HCT116 (cell line): ENCODE measurements at regions not wholly inside any gene's neighbourhood (a gene's known extent, or its start where the extent isn't known, plus 50 kb on each side); places are given as distances from the start of the nearest gene placed in this dataset.

Experiments
- ATAC-seq: fragments of 200-7000 bp; cut with Tn5 transposase; 2 replicates; pipeline ENCODE4 v1.9.1; 2020; ENCODE audit warnings: mild to moderate bottlenecking, moderate library complexity
- BruUV-seq: library from RNA; stranded (reverse); fragments of 400-500 nt; replicated peaks from 2 replicates; lab custom pipeline; 2021; lab: Mats Ljungman, UMichigan
- CTCF ChIA-PET: fragments of 300-600 bp; sonication (Branson Sonifier 250); formaldehyde crosslinking; loops from one replicate; lab custom pipeline; 2021; ENCODE audit warnings: antibody characterized with exemption; lab: Charles Lee
- POLR2A ChIA-PET: fragments of 300-600, 350-600 bp; sonication (Branson Sonifier 250); formaldehyde crosslinking; loops from one replicate; lab custom pipeline; 2021; ENCODE audit warnings: antibody characterized with exemption; lab: Charles Lee
- RAD21 ChIA-PET, 2 experiments: fragments of 300-600 bp; sonication (Branson Sonifier 250); formaldehyde crosslinking; loops; one replicate each; lab custom pipeline; 2023; ENCODE audit warnings: low total read pairs in 2 of 2; ENCODE audit not compliant: uncharacterized antibody in 2 of 2, unreplicated experiment in 2 of 2, low non-redundant PET in 1 of 2; lab: Charles Lee
- DNase-seq: peaks from one replicate; pipeline ENCODE4 v3.0.0-alpha.2; 2010; ENCODE audit warnings: low read depth, low spot score
- H2AFZ ChIP-seq: fragments of 200-600 bp; shearing (Covaris generic), sonication (generic); 2 replicates; pipeline ENCODE4 v1.6.1; 2017; ENCODE audit warnings: low read depth, mixed run types, mixed read lengths, antibody characterized with exemption, low read length; ENCODE audit not compliant: poor library complexity, severe bottlenecking
- H3K27ac ChIP-seq: 2 replicates; pipeline ENCODE4 v1.5.1; 2012; ENCODE audit warnings: low read depth, low read length
- H3K27me3 ChIP-seq: fragments of 200-600 bp; sonication (generic); 2 replicates; pipeline ENCODE4 v1.6.1; 2016; ENCODE audit warnings: mixed run types, low read length, mixed read lengths; ENCODE audit not compliant: insufficient read depth
- H3K36me3 ChIP-seq, 2 experiments: fragments of 200-500 bp in 1 of 2; fragments of 200-600 bp in 1 of 2; sonication (Bioruptor generic) in 1 of 2; sonication (generic) in 1 of 2; 2 replicates each; pipeline versions ENCODE4 v1.5.1 to v1.6.1; 2014 to 2016; ENCODE audit warnings: low read length in 2 of 2, inconsistent platforms in 1 of 2, mixed read lengths in 1 of 2, mixed run types in 1 of 2; ENCODE audit not compliant: insufficient read depth in 2 of 2, control insufficient read depth in 1 of 2
- H3K4me1 ChIP-seq, 2 experiments: fragments of 200-600 bp in 1 of 2; sonication (generic) in 1 of 2; 2 replicates each; pipeline versions ENCODE4 v1.5.1 to v1.6.1; 2012 to 2017; ENCODE audit warnings: low read length in 2 of 2, inconsistent platforms in 1 of 2, mild to moderate bottlenecking in 1 of 2, mixed read lengths in 1 of 2, mixed run types in 1 of 2, moderate library complexity in 1 of 2; ENCODE audit not compliant: insufficient read depth in 2 of 2, control insufficient read depth in 1 of 2
- H3K4me2 ChIP-seq: fragments of 200-600 bp; sonication (generic); 2 replicates; pipeline ENCODE4 v1.6.1; 2017; ENCODE audit warnings: mixed run types, low read length, mixed read lengths
- H3K4me3 ChIP-seq, 2 experiments: fragments of 200-600 bp in 1 of 2; sonication (generic) in 1 of 2; replicated peaks in 1 of 2; 2 replicates each; pipeline ENCODE4 v1.5.1; 2011 to 2016; ENCODE audit warnings: low read length in 2 of 2, control low read depth in 1 of 2, low read depth in 1 of 2, mild to moderate bottlenecking in 1 of 2, mixed read lengths in 1 of 2, mixed run types in 1 of 2
- H3K79me2 ChIP-seq: fragments of 200-600 bp; sonication (generic); 2 replicates; pipeline ENCODE4 v1.6.1; 2017; ENCODE audit warnings: mild to moderate bottlenecking, mixed run types, low read length, moderate library complexity, mixed read lengths; ENCODE audit not compliant: insufficient read depth
- H3K9ac ChIP-seq: fragments of 200-600 bp; sonication (generic); 2 replicates; pipeline ENCODE4 v1.6.1; 2016; ENCODE audit warnings: low read length, mixed read lengths
- H3K9me2 ChIP-seq: fragments of 200-600 bp; sonication (generic), shearing (Covaris generic); 2 replicates; pipeline ENCODE4 v1.6.1; 2017; ENCODE audit warnings: mixed run types, mild to moderate bottlenecking, moderate library complexity; ENCODE audit not compliant: insufficient read depth
- H3K9me3 ChIP-seq, 2 experiments: fragments of 200-500 bp in 1 of 2; fragments of 200-600 bp in 1 of 2; sonication (Bioruptor generic) in 1 of 2; sonication (generic) in 1 of 2; 2 replicates each; pipeline ENCODE4 v1.6.1; 2014 to 2017; ENCODE audit warnings: low read length in 2 of 2, mixed read lengths in 2 of 2, inconsistent platforms in 1 of 2, low read depth in 1 of 2, mild to moderate bottlenecking in 1 of 2, mixed run types in 1 of 2, moderate library complexity in 1 of 2; ENCODE audit not compliant: control insufficient read depth in 1 of 2, insufficient read depth in 1 of 2
- H4K20me1 ChIP-seq: fragments of 200-600 bp; sonication (generic), shearing (Covaris generic); 2 replicates; pipeline ENCODE4 v1.6.1; 2017; ENCODE audit warnings: mixed run types, mild to moderate bottlenecking, moderate library complexity; ENCODE audit not compliant: insufficient read depth
- CEBPB ChIP-seq: IDR thresholded peaks from 2 replicates; pipeline ENCODE4 v1.6.1; 2012; ENCODE audit warnings: low read depth
- CTCF ChIP-seq, 3 experiments: fragments of 200-600 bp in 1 of 3; sonication (generic) in 1 of 3; IDR thresholded peaks in 2 of 3; conservative IDR thresholded peaks in 1 of 3; 2 replicates each; pipeline ENCODE4 v1.5.1; 2012 to 2017; ENCODE audit warnings: low read depth in 2 of 3, low read length in 2 of 3, antibody characterized with exemption in 1 of 3, borderline replicate concordance in 1 of 3, control low read depth in 1 of 3, mild to moderate bottlenecking in 1 of 3, mixed read lengths in 1 of 3, mixed run types in 1 of 3, moderate library complexity in 1 of 3; ENCODE audit not compliant: insufficient read depth in 1 of 3
- YY1 ChIP-seq: IDR thresholded peaks from 2 replicates; pipeline ENCODE4 v1.6.1; 2011; ENCODE audit warnings: low read length, low read depth, moderate library complexity, mild to moderate bottlenecking; ENCODE audit not compliant: insufficient replicate concordance; ENCODE audit errors: extremely low read depth
- intact Hi-C: fragments of 100-400 bp; cut with micrococcal nuclease; formaldehyde crosslinking; loops from 2 replicates; pipeline ENCODE4 v1.10.0; 2022

DNA sequence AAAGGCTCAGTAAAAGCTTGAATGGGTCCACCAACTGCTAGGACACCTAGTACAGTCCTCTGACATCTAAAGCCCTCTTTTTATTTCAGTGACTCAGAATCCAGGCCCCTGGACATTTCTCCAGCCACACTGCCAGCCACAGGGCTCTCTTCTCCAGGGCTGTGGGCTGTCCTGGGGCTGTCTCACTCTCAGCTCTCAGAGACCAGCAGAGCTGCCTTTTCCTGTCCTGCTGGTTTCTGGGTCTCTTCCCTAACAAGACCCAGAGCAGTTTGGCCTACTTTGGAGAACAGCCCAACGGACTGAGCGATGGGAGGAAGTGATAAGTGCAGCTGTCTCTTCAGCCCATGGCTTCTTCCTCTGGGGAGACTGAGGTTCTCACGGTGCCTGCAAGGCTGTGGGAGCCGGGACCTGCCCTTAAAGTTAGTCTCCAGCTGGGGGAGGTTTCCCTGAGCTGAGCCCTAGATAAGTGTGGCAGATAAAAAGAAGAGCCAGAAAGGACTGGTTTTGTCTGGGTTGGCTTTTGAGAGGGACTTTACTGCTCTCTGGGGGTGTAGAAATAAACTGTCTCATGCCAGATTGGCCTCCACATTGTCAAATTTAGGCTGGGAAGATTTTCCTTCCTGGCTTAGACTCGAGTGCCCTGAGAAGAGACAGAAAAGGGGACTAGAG is 979.8 kb downstream of the VRK1 start:
- RAD21 ChIA-PET, result no interaction called here

DNA sequence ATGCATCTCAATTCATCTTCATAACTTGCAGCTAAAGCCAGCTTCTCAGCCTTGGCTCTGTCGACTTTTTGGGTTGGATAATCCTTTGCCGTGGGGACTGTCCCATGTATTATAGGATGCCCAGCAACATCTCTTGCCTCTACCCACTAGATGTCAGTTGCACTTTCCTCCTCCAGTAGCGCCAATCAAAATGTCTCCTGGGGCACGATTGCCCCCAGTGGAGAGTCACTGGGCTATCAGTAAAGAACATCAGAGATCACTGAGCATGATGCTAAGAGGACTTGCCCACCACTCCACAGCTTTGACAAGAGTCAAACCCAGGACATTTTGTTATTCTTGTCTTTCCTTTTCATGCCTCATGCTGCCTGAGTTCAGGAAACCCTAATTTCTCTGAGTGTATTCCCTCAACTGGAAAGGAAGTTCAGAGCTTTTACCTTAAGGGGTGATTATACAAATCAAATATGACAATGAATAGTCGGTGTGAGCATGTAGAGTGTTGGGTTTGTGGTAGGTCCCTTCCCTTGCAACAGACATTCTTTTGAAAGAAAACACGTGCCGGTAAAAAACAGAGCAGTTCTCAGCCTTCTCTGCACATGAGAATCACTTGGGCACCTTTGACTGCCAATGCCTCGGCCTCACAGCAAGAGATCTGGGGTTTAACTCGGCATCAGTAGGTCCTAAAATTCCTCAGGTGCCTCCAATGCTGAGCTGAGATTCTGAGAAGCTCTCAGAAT is 980.6 kb downstream of the VRK1 start:
- intact Hi-C loops, result no loop called here
- no peak overlapping the region for H2AFZ ChIP-seq
- no peak for DNase-seq
- TF ChIP-seq CTCF (IDR thresholded peaks at IDR 0.05 in 2 of 3, conservative IDR thresholded peaks at IDR 0.05 in 1 of 3; ENCODE audit: borderline replicate concordance in 1 of 3, insufficient read depth in 1 of 3, low read depth in 2 of 3, low read length in 2 of 3) (0 out of 6 replicates have a peak, but pooled peaks of 1 of the 3 experiments have one; percentile 10), YY1 (no peak)
- TF ChIP-seq, all 23 proteins: peak for 1
- H3K4me3 ChIP-seq, result no peak overlapping the region
- ChIA-PET POLR2A (no interaction called here), CTCF (no interaction called here), RAD21 (no interaction called here)
- ATAC-seq, result no peak
- no peaks in the 10 kb centered on the region for H3K36me3 ChIP-seq
- H3K9me3 ChIP-seq, result no peaks in the 10 kb centered on the region
- H3K27me3 ChIP-seq, result no peaks in the 10 kb centered on the region
- no peaks in the 10 kb centered on the region for H3K9me2 ChIP-seq
- H3K79me2 ChIP-seq, result no peaks in the 10 kb centered on the region
- no peak overlapping the region for H3K27ac ChIP-seq
- no TSS peak for BruUV-seq
- no peaks in the 10 kb centered on the region for H4K20me1 ChIP-seq
- no peak overlapping the region for H3K9ac ChIP-seq
- H3K4me2 ChIP-seq, result no peak overlapping the region
- no peaks in the 10 kb centered on the region for H3K4me1 ChIP-seq

More for the DNA sequence above, 979.8 kb downstream of the VRK1 start:
- CTCF ChIA-PET, result no interaction called here
- Histone ChIP-seq H3K4me1 (no peaks in the 10 kb centered on the region), H3K9ac (no peak overlapping the region), H3K27ac (no peak overlapping the region), H4K20me1 (no peaks in the 10 kb centered on the region), H3K36me3 (no peaks in the 10 kb centered on the region), H3K9me3 (no peaks in the 10 kb centered on the region), H2AFZ (no peak overlapping the region), H3K27me3 (no peaks in the 10 kb centered on the region), H3K4me2 (no peak overlapping the region), H3K79me2 (no peaks in the 10 kb centered on the region), H3K9me2 (no peaks in the 10 kb centered on the region), H3K4me3 (no peak overlapping the region)
- TF ChIP-seq CEBPB, result no peak
- intact Hi-C loops, result no loop called here
- ATAC-seq (no peak), DNase-seq (no peak)
- no TSS peak for BruUV-seq
- POLR2A ChIA-PET, result no interaction called here
